Tibial nerve (tissue), 3 donors: ENCODE measurements at regions not wholly inside any gene's neighbourhood (a gene's known extent, or its start where the extent isn't known, plus 50 kb on each side); places are given as distances from the start of the nearest gene placed in this dataset.

Source experiments
- EP300 ChIP-seq, 2 donors: sonication (generic); formaldehyde crosslinking; IDR thresholded peaks; one replicate each; pipeline ENCODE4 v1.6.1; 2017; ENCODE audit warnings: antibody characterized with exemption in 2 of 2, mild to moderate bottlenecking in 1 of 2
- POLR2A ChIP-seq, 2 donors: fragments of 450-650 bp; IDR thresholded peaks; one replicate each; pipeline ENCODE4 v1.6.1; 2017; ENCODE audit warnings: antibody characterized with exemption in 2 of 2, mild to moderate bottlenecking in 2 of 2, moderate library complexity in 2 of 2

DNA sequence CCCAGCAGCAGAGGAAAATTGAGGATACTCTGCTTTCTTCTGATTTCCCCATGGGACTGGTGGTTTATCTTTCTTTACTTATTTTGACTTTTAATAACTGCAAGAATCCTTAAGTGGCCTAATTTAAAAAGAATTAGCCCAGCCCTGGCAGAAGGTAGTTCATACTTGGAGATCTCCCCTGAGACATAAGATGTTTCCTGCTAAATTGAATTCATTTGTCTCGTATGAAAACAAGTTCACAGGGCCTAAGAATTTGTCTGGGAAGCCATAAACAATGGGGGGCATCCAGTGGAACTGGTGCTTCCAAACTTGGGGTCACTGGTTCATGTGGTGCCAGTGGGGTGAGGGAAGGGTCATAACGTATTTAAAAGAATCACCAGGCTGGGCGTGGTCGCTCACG, 283.1 kb upstream of the RASGRP1 start:
- no peak for TF ChIP-seq EP300 (IDR thresholded peaks at IDR 0.05)
- no peak for TF ChIP-seq POLR2A (IDR thresholded peaks at IDR 0.05)
